Right ventricle myocardium inferior (tissue), 1 donor: ENCODE measurements at regions not wholly inside any gene's neighbourhood (a gene's known extent, or its start where the extent isn't known, plus 50 kb on each side); places are given as distances from the start of the nearest gene placed in this dataset.
A peak's percentile ranks its signal among the peaks of the same experiment; 100 is the strongest.

ENCODE experiments used
- ATAC-seq: fragments of 200-7000 bp; cut with Tn5 transposase; one replicate; pipeline ENCODE4 v1.9.1; 2020; ENCODE audit warnings: mild to moderate bottlenecking, moderate library complexity
- DNase-seq: peaks from one replicate; pipeline ENCODE4 v3.0.0; 2021; ENCODE audit errors: missing footprints
- intact Hi-C: fragments of 100-400 bp; cut with DNase I; formaldehyde crosslinking; loops from one replicate; pipeline ENCODE4 v1.11.0; 2022
- donor health status: DM: no; HTN: yes; CAD: no; lungs with severe emphysema.

- ATAC-seq (peak; percentile 62), DNase-seq (no peak)
- intact Hi-C loops = no loop called here
Measured at GRCh38 chr2:59680863-59681262, 872.6 kb downstream of the BCL11A start.

- intact Hi-C loops = no loop called here
- DNase-seq (no peak), ATAC-seq (no peak)
Measured at GRCh38 chr2:59677158-59677557, 876.3 kb downstream of the BCL11A start.

- no peak for ATAC-seq
- intact Hi-C loops = no loop called here
- DNase-seq = no peak
Measured at GRCh38 chr2:59674100-59674499, 879.4 kb downstream of the BCL11A start.

- intact Hi-C loops = no loop called here
- peak; percentile 55 for DNase-seq
- no peak for ATAC-seq
Measured at GRCh38 chr2:59665021-59665420, 888.4 kb downstream of the BCL11A start.

- intact Hi-C loops = no loop called here
- ATAC-seq (no peak), DNase-seq (no peak)
Measured at GRCh38 chr2:59662127-59662861, 891.2 kb downstream of the BCL11A start.

- ATAC-seq (no peak), DNase-seq (no peak)
- intact Hi-C loops = no loop called here
Measured at GRCh38 chr2:59660262-59660661, 893.2 kb downstream of the BCL11A start.

GRCh38 chr2:59658906-59659635, 894.4 kb downstream of the BCL11A start:
- intact Hi-C loops = no loop called here
- no peak for ATAC-seq
- DNase-seq = no peak

GRCh38 chr2:59655809-59656208, 897.6 kb downstream of the BCL11A start:
- intact Hi-C loops = no loop called here
- ATAC-seq = no peak
- DNase-seq = no peak

GRCh38 chr2:59654710-59655109, 898.7 kb downstream of the BCL11A start:
- ATAC-seq = no peak
- intact Hi-C loops = no loop called here
- no peak for DNase-seq

GRCh38 chr2:59653164-59653563, 900.3 kb downstream of the BCL11A start:
- DNase-seq (no peak), ATAC-seq (no peak)
- intact Hi-C loops = no loop called here

- intact Hi-C loops = no loop called here
- ATAC-seq = no peak
- no peak for DNase-seq
Measured at GRCh38 chr2:59630789-59631188, 922.7 kb downstream of the BCL11A start.

GRCh38 chr2:59627599-59627998, 925.9 kb downstream of the BCL11A start:
- intact Hi-C loops = no loop called here
- ATAC-seq = no peak
- DNase-seq = no peak

GRCh38 chr2:59622599-59623308, 930.7 kb downstream of the BCL11A start:
- DNase-seq = no peak
- ATAC-seq = no peak
- intact Hi-C loops = no loop called here

- no peak for DNase-seq
- intact Hi-C loops = no loop called here
- no peak for ATAC-seq
Measured at GRCh38 chr2:59604123-59604522, 949.3 kb downstream of the BCL11A start.

GRCh38 chr2:59594671-59595222, 958.7 kb downstream of the BCL11A start:
- DNase-seq (no peak), ATAC-seq (no peak)
- intact Hi-C loops = no loop called here

- DNase-seq (no peak), ATAC-seq (no peak)
- intact Hi-C loops = no loop called here
Measured at GRCh38 chr2:59590798-59591197, 962.7 kb downstream of the BCL11A start.

GRCh38 chr2:59589881-59590280, 963.6 kb downstream of the BCL11A start:
- ATAC-seq = no peak
- no peak for DNase-seq
- intact Hi-C loops = no loop called here

GRCh38 chr2:59588286-59588685, 965.2 kb downstream of the BCL11A start:
- ATAC-seq (no peak), DNase-seq (no peak)
- intact Hi-C loops = no loop called here

- ATAC-seq = no peak
- intact Hi-C loops = no loop called here
- DNase-seq = no peak
Measured at GRCh38 chr2:59586176-59586575, 967.3 kb downstream of the BCL11A start.

- no peak for ATAC-seq
- no peak for DNase-seq
- intact Hi-C loops = no loop called here
Measured at GRCh38 chr2:59585655-59586054, 967.8 kb downstream of the BCL11A start.
